ENCODE measurements at regions not wholly inside any gene's neighbourhood (a gene's known extent, or its start where the extent isn't known, plus 50 kb on each side); places are given as distances from the start of the nearest gene placed in this dataset.

GRCh38 chr6:40179496-40179895, 245.2 kb upstream of the MOCS1 start:
- no peaks in the 10 kb centered on the region for H3K36me3 ChIP-seq (ENCODE audit: control insufficient read depth, low read length)
- no peak for TF ChIP-seq EZH2phosphoT487 (IDR thresholded peaks at IDR 0.05; ENCODE audit: borderline replicate concordance, low read length)
- TF ChIP-seq, protein P1, sequence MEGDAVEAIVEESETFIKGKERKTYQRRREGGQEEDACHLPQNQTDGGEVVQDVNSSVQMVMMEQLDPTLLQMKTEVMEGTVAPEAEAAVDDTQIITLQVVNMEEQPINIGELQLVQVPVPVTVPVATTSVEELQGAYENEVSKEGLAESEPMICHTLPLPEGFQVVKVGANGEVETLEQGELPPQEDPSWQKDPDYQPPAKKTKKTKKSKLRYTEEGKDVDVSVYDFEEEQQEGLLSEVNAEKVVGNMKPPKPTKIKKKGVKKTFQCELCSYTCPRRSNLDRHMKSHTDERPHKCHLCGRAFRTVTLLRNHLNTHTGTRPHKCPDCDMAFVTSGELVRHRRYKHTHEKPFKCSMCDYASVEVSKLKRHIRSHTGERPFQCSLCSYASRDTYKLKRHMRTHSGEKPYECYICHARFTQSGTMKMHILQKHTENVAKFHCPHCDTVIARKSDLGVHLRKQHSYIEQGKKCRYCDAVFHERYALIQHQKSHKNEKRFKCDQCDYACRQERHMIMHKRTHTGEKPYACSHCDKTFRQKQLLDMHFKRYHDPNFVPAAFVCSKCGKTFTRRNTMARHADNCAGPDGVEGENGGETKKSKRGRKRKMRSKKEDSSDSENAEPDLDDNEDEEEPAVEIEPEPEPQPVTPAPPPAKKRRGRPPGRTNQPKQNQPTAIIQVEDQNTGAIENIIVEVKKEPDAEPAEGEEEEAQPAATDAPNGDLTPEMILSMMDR (IDR thresholded peaks at IDR 0.05; ENCODE audit: low read depth, low read length, poor library complexity, severe bottlenecking), result no peak
- H3K4me1 ChIP-seq (ENCODE audit: control insufficient read depth, low read length), result no peaks in the 10 kb centered on the region
- H4K20me1 ChIP-seq (ENCODE audit: control insufficient read depth, insufficient read depth, low read depth, low read length), result no peaks in the 10 kb centered on the region
- no peak overlapping the region for H3K4me3 ChIP-seq (ENCODE audit: low read length)
- no peaks in the 10 kb centered on the region for H3K27me3 ChIP-seq (ENCODE audit: control insufficient read depth, low read length)
- no peak overlapping the region for H3K4me2 ChIP-seq (ENCODE audit: low read length)
- no peaks in the 10 kb centered on the region for H3F3A ChIP-seq (ENCODE audit: control insufficient read depth, insufficient read depth)
- H3K9me3 ChIP-seq (ENCODE audit: control insufficient read depth, insufficient read depth, low read length), result 0 out of 2 replicates have a peak, but pooled peaks cover 3% of the 10 kb centered on the region
- H3K79me2 ChIP-seq (ENCODE audit: control insufficient read depth, low read length), result no peaks in the 10 kb centered on the region
- no peaks in the 10 kb centered on the region for H3K9me2 ChIP-seq (replicated peaks; ENCODE audit: control insufficient read depth, low read length)
- no peak overlapping the region for H3K27ac ChIP-seq (ENCODE audit: low read depth, low read length)

- no peak for TF ChIP-seq EZH2phosphoT487 (IDR thresholded peaks at IDR 0.05; ENCODE audit: borderline replicate concordance, low read length)
- TF ChIP-seq, protein P1 (IDR thresholded peaks at IDR 0.05; ENCODE audit: low read depth, low read length, poor library complexity, severe bottlenecking), result no peak
- H3K9me3 ChIP-seq (ENCODE audit: control insufficient read depth, insufficient read depth, low read length), result no peaks in the 10 kb centered on the region
- no peaks in the 10 kb centered on the region for H3K27me3 ChIP-seq (ENCODE audit: control insufficient read depth, low read length)
- no peaks in the 10 kb centered on the region for H3K79me2 ChIP-seq (ENCODE audit: control insufficient read depth, low read length)
- no peak overlapping the region for H3K27ac ChIP-seq (ENCODE audit: low read depth, low read length)
- no peaks in the 10 kb centered on the region for H3K9me2 ChIP-seq (replicated peaks; ENCODE audit: control insufficient read depth, low read length)
- no peaks in the 10 kb centered on the region for H3K4me1 ChIP-seq (ENCODE audit: control insufficient read depth, low read length)
- no peaks in the 10 kb centered on the region for H4K20me1 ChIP-seq (ENCODE audit: control insufficient read depth, insufficient read depth, low read depth, low read length)
- H3K4me2 ChIP-seq (ENCODE audit: low read length), result no peak overlapping the region
- no peaks in the 10 kb centered on the region for H3F3A ChIP-seq (ENCODE audit: control insufficient read depth, insufficient read depth)
- H3K36me3 ChIP-seq (ENCODE audit: control insufficient read depth, low read length), result no peaks in the 10 kb centered on the region
- H3K4me3 ChIP-seq (ENCODE audit: low read length), result no peak overlapping the region
These were observed 243.3 kb upstream of the MOCS1 start for GRCh38 chr6:40177598-40177997.

DNA sequence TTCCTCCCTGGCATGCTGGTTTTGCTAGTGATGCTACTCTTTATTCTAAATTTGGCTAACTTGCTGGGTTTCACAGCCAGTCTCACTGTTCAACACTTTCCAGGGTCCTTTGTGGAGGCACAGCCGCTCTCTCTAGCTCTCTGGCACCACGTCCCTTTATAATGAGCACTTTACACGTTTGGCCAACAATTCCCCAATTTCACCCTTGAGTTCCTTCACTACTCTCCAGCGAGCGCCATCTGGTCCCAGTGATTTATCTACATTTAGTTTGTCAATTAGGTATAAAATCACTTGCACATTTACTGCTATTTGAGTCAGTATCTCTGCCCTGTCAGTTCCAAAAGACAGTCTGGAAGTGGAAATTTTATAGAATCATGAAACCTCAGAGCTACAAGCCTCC, 241.9 kb upstream of the MOCS1 start:
- Histone ChIP-seq H3K36me3 (ENCODE audit: control insufficient read depth, low read length) (no peaks in the 10 kb centered on the region), H3K4me3 (ENCODE audit: low read length) (no peak overlapping the region)
- no peak for TF ChIP-seq EZH2phosphoT487 (IDR thresholded peaks at IDR 0.05; ENCODE audit: borderline replicate concordance, low read length)
- TF ChIP-seq, protein P1 (IDR thresholded peaks at IDR 0.05; ENCODE audit: low read depth, low read length, poor library complexity, severe bottlenecking), result no peak

GRCh38 chr6:40172272-40172671, 238.0 kb upstream of the MOCS1 start:
- no peaks in the 10 kb centered on the region for H4K20me1 ChIP-seq (ENCODE audit: control insufficient read depth, insufficient read depth, low read depth, low read length)
- no peak for TF ChIP-seq EZH2phosphoT487 (IDR thresholded peaks at IDR 0.05; ENCODE audit: borderline replicate concordance, low read length)
- TF ChIP-seq, protein P1 (IDR thresholded peaks at IDR 0.05; ENCODE audit: low read depth, low read length, poor library complexity, severe bottlenecking), result no peak

More for the DNA sequence above, 241.9 kb upstream of the MOCS1 start:
- Histone ChIP-seq H4K20me1 (ENCODE audit: control insufficient read depth, insufficient read depth, low read depth, low read length) (no peaks in the 10 kb centered on the region), H3K79me2 (ENCODE audit: control insufficient read depth, low read length) (no peaks in the 10 kb centered on the region), H3K9me2 (replicated peaks; ENCODE audit: control insufficient read depth, low read length) (no peaks in the 10 kb centered on the region), H3K27ac (ENCODE audit: low read depth, low read length) (no peak overlapping the region), H3K4me1 (ENCODE audit: control insufficient read depth, low read length) (no peaks in the 10 kb centered on the region), H3K9me3 (ENCODE audit: control insufficient read depth, insufficient read depth, low read length) (no peaks in the 10 kb centered on the region), H3K4me2 (ENCODE audit: low read length) (no peak overlapping the region), H3F3A (ENCODE audit: control insufficient read depth, insufficient read depth) (no peaks in the 10 kb centered on the region), H3K27me3 (ENCODE audit: control insufficient read depth, low read length) (no peaks in the 10 kb centered on the region)

More at GRCh38 chr6:40172272-40172671, 238.0 kb upstream of the MOCS1 start:
- Histone ChIP-seq H3K4me1 (ENCODE audit: control insufficient read depth, low read length) (no peaks in the 10 kb centered on the region), H3K79me2 (ENCODE audit: control insufficient read depth, low read length) (no peaks in the 10 kb centered on the region), H3K27me3 (ENCODE audit: control insufficient read depth, low read length) (no peaks in the 10 kb centered on the region), H3K27ac (ENCODE audit: low read depth, low read length) (no peak overlapping the region), H3K4me3 (ENCODE audit: low read length) (no peak overlapping the region), H3K9me2 (replicated peaks; ENCODE audit: control insufficient read depth, low read length) (no peaks in the 10 kb centered on the region), H3F3A (ENCODE audit: control insufficient read depth, insufficient read depth) (no peaks in the 10 kb centered on the region), H3K36me3 (ENCODE audit: control insufficient read depth, low read length) (no peaks in the 10 kb centered on the region), H3K9me3 (ENCODE audit: control insufficient read depth, insufficient read depth, low read length) (no peaks in the 10 kb centered on the region), H3K4me2 (ENCODE audit: low read length) (no peak overlapping the region)
